SK-N-DZ (cell line): ENCODE measurements at regions not wholly inside any gene's neighbourhood (a gene's known extent, or its start where the extent isn't known, plus 50 kb on each side); places are given as distances from the start of the nearest gene placed in this dataset.
A peak's percentile ranks its signal among the peaks of the same experiment; 100 is the strongest.
"Not testable (repeated sequence)": the region's sequence is repeated elsewhere in the genome, so short reads cannot be mapped to it uniquely, and the experiment has no call there.

Source experiments
- DNase-seq: peaks from one replicate; pipeline ENCODE4 v3.0.0-alpha.2; 2015; ENCODE audit warnings: low spot score

DNA sequence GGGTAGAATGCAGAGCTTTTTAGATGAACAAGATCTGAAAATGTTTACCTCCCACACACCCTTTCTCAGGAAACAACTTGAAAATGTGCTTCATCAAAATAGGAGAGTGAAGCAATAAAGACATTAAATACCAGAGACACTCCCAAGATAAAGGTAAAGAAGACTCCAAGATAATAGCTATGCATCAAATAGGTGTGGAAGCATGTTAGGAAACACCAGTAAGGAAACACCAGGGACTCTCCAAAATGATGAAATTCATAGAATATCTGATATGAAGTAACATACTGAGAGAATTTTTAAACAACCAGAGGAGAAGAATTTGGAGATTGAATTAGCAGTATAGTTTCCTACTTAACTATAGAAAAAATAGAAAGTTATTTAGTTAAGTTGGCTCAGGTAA lies 57.0 kb downstream of the OR10A6 start:
- DNase-seq = no peak

DNA sequence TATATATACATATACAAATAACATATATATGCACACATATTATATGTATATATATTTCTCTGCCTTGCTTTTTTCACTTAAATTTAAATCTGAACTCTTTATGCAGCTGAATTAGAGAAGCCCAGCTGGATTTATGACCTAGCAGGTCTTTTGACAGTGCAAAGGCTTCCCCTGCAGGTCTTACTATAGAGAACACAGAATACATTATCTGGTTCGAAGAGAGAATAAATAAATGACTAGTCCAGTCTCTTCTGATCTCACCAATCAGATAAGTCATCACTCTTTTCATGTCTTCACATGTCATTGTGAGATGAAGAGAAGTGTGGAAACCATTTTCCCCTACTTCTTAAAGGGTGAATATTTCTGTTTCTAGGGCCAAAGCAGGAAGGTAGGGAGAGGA lies 58.2 kb downstream of the OR10A6 start:
- DNase-seq = no peak

DNA sequence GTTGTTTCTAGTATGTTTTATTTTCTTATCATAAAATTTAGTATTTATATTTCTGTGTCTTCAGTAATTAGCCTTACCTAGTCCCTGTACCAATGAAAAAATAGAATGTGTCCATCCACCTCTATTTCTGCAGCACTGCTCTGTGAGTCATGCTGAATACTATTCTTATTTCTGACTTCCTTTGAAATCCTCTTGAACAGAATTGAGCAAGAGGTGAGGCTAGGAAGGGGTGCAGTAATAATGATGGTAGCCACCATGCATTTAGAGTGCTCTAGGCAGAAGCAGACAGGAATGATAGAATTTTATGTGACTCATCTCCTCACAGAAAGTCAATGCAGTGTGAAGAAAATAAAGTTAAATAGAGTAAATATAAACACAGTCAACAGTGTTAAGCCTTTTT lies 60.0 kb downstream of the OR10A6 start:
- no peak for DNase-seq

DNA sequence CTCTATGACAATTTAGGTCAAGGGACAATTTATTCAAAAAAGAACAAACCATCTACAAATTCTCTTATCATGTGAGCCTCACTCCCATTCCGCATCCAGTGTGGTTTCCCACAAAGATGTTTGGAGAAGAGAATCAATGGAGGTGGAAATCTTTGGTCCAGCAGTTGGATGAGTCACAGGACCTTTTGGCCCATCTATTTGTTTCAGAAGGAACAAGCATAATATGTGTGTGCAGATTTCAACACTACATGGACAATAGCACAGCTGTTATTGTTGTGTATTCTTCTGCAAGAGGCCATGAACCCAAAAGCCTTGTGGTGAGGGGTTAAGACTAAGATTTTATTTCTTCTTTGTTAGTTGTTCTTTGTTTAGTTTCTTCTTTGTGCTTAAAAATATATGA lies 61.6 kb downstream of the OR10A6 start:
- no peak for DNase-seq

DNA sequence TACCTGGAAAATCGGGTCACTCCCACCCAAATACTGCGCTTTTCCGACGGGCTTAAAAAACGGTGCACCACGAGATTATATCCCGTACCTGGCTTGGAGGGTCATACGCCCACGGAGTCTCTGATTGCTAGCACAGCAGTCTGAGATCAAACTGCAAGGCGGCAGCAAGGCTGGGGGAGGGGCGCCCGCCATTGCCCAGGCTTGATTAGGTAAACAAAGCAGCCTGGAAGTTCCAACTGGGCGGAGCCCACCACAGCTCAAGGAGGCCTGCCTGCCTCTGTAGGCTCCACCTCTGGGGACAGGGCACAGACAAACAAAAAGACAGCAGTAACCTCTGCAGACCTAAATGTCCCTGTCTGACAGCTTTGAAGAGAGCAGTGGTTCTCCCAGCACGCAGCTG lies 64.5 kb upstream of the OR5P2 start:
- not testable (repeated sequence) for DNase-seq

DNA sequence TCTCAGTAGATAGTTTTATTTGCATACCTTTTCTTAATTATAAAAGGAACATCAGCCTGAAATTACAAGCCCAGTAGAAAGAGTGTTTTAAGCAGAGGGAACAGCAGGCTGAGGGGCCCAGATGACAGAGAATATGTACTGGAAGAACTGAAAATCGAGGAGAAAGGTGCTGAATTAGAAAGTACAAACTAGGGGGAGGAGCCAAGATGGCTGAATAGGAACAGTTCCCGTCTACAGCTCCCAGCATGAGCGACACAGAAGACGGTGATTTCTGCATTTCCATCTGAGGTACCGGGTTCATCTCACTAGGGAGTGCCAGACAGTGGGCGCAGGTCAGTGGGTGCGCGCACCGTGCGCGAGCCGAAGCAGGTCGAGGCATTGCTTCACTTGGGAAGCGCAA lies 64.1 kb upstream of the OR5P2 start:
- DNase-seq = not testable (repeated sequence)

DNA sequence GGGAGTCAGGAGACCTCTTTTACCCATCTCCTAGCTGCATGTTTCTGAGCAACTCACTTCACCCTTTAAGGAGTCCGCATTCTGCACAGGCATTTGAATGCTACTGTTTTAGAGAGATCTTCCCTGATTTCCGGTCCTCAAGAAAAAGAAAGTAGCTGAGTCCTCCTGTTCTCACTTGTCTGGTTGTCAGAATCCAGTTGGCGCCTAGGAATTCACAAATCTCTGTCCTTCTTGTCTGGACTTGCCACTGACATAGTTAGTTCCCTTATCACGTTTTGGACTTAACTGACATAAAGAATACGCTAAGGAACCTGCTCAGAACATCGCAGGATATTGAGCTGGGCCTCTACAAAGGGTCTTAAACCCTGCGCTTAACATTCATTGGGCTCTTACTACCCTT lies 61.3 kb upstream of the OR5P2 start:
- no peak for DNase-seq

DNA sequence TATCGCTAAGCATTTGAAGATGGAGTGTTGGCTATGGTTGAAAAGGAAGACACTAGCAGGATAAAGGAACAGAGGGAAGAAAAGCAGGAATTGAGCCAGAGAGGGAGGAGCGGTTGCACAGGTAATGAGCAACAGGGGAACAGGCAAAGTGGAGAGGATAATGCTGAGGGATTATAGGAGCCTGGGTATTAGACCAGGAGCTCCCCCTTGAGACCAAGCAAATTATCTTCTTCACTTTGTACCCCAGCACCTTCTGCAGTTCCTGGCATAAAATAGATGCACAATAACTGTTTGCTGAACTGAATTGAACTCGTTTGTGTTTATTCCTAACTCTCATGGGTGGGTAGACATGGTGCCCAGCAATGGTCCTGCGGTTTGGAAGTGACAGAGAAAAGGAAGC lies 54.6 kb upstream of the OR5P2 start:
- DNase-seq = no peak

DNA sequence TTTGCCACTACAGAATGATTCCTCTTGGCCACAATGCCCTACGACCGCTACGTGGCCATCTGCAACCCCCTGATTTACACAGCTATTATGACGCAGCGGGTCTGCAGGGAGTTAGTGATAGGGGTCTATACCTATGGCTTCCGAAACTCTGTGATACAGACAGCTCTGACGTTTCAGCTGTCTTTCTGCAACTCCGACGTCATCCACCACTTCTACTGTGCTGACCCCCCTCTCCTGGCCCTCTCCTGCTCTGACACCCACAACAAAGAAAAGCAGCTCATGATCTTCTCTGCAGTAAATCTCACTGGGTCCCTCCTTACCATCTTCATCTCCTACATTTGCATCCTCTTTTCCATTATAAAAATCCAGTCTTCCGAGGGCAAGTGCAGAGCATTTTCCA lies 52.3 kb upstream of the OR5P2 start:
- DNase-seq = peak; percentile 9
